Lung (tissue), 11 donors: ENCODE measurements at regions not wholly inside any gene's neighbourhood (a gene's known extent, or its start where the extent isn't known, plus 50 kb on each side); places are given as distances from the start of the nearest gene placed in this dataset.
A peak's percentile ranks its signal among the peaks of the same experiment; 100 is the strongest.
"Not testable (repeated sequence)": the region's sequence is repeated elsewhere in the genome, so short reads cannot be mapped to it uniquely, and the experiment has no call there.

Experiments
- ATAC-seq: fragments of 200-7000 bp; cut with Tn5 transposase; one replicate; pipeline ENCODE4 v1.9.1; 2020; ENCODE audit warnings: moderate number of reproducible peaks; ENCODE audit not compliant: insufficient read depth, low FRiP score
- DNase-seq, 3 donors: peaks; one replicate each; pipeline ENCODE4 v3.0.0-alpha.2; 2013 to 2017
- H3K27ac ChIP-seq, 2 donors: one replicate each; pipeline ENCODE4 v1.5.1; 2013; ENCODE audit warnings: mild to moderate bottlenecking in 2 of 2, moderate library complexity in 2 of 2, control low read depth in 1 of 2, inconsistent platforms in 1 of 2, low read depth in 1 of 2, low read length in 1 of 2
- H3K27me3 ChIP-seq, 3 donors: one replicate each; pipeline ENCODE4 v1.5.1; 2013; ENCODE audit warnings: low read length in 2 of 3; ENCODE audit not compliant: control insufficient read depth in 3 of 3, insufficient read depth in 3 of 3
- H3K36me3 ChIP-seq, 4 donors: one replicate each; pipeline ENCODE4 v1.5.1; 2013; ENCODE audit warnings: low read length in 4 of 4, mild to moderate bottlenecking in 1 of 4, moderate library complexity in 1 of 4; ENCODE audit not compliant: control insufficient read depth in 4 of 4, insufficient read depth in 4 of 4
- H3K4me1 ChIP-seq, 5 donors: one replicate each; pipeline ENCODE4 v1.5.1; 2013; ENCODE audit warnings: low read length in 5 of 5, mild to moderate bottlenecking in 2 of 5, moderate library complexity in 1 of 5; ENCODE audit not compliant: control insufficient read depth in 5 of 5, insufficient read depth in 5 of 5
- H3K4me3 ChIP-seq: one replicate; pipeline ENCODE4 v1.5.1; 2013; ENCODE audit warnings: mild to moderate bottlenecking, control low read depth, moderate library complexity
- H3K9ac ChIP-seq, 2 donors: one replicate each; pipeline ENCODE4 v1.5.1; 2013; ENCODE audit warnings: low read length in 2 of 2, control low read depth in 1 of 2; ENCODE audit not compliant: insufficient read depth in 1 of 2
- H3K9me3 ChIP-seq, 4 donors: one replicate each; pipeline ENCODE4 v1.5.1; 2013; ENCODE audit warnings: low read length in 3 of 4, mild to moderate bottlenecking in 1 of 4, moderate library complexity in 1 of 4; ENCODE audit not compliant: control insufficient read depth in 4 of 4, insufficient read depth in 3 of 4
- CTCF ChIP-seq: IDR thresholded peaks from 2 replicates; pipeline ENCODE4 v1.5.1; 2012; ENCODE audit warnings: mild to moderate bottlenecking; ENCODE audit errors: control extremely low read depth, extremely low read depth
- WGBS, 2 donors: extraction: QIAGEN DNeasy Blood & Tissue Kit; methylation state at CpG; one replicate each; pipeline ENCODE4 v1.1.7; 2013; 5-methylcytosine and 5-hydroxymethylcytosine counted together
- donor health status: control.
- donor health status: control.
- donor health status: Bipolar disorder and iron deficiency.
- donor health status: healthy.
- donor health status: DM: yes; HTN: yes; CAD: no.

DNA sequence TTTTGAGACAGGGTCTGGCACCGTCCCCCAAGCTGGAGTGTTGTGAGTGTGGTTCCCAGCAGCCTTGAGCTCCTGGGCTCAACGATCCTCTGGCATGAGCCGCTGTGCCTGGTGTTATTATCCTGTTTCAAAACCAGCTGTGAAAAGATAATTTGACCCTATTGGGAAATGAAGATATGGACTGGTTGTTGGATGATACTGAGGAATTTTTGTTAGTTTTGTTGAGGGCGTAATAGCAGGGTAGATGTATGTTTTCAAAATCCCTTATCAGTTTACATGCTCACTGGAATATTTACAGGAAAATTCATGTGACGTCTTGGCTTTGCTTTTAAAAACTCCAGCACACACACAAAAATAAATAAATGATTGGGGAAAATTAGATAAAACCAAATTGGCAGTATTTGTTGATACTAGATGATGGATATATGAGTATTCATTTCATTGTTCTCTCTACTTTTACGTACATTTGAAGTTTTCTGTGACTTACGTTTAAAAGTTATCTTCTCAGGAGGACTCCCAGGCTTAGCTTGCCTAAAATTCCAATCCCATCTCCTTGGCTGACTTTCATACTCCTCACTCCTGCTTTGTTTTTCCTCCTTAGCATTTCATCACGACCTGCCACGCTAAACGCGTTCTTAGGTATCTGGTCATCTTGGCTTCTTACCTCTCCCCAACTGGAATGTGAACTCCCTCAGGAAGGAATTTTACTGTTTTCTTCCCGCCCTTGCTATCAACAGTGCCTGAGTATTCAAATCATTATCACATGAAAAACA, 56.8 kb upstream of the TFRC start:
- peak; percentile 26 to 36 (median 34) for DNase-seq
- Histone ChIP-seq H3K27me3 (no peaks in the 10 kb centered on the region), H3K27ac (no peak overlapping the region), H3K4me1 (peaks cover 0 to 9% (median 6%) of the 10 kb centered on the region in 5 donors), H3K9me3 (no peaks in the 10 kb centered on the region), H3K9ac (no peak overlapping the region), H3K4me3 (no peak overlapping the region), H3K36me3 (no peaks in the 10 kb centered on the region)
- no peak for TF ChIP-seq CTCF
- ATAC-seq, result no peak
- 61 to 74% methylated on average over 12 of the region's 12 CpGs for WGBS, 2 donors

DNA sequence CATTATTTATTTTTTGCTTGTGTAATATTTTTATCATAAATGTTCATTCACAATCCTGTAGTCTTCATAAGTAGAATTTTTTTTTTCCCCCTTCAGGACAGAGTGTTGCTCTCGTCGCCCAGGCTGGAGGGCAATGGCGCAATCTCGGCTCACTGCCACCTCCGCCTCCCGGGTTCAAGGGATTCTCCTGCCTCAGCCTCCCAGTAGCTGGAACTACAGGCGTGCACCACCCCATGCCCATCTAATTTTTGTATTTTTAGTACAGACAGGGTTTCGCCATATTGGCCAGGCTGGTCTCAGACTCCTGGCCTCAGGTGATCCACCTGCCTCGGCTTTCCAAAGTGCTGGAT, 54.7 kb upstream of the TFRC start:
- DNase-seq, ATAC-seq: not testable (repeated sequence)

GRCh38 chr3:196135693-196136639, 54.1 kb upstream of the TFRC start:
- peak; percentile 33 to 63 (median 45) for DNase-seq
- ATAC-seq, result peak; percentile 84
- no peak for TF ChIP-seq CTCF
- Histone ChIP-seq H3K36me3 (no peaks in the 10 kb centered on the region), H3K27ac (peak overlapping the region in 1 of 2 donors; percentile 71), H3K27me3 (no peaks in the 10 kb centered on the region), H3K9me3 (no peaks in the 10 kb centered on the region), H3K4me1 (peaks cover 0 to 6% (median 3%) of the 10 kb centered on the region in 5 donors), H3K4me3 (no peak overlapping the region), H3K9ac (no peak overlapping the region)
- WGBS, 2 donors, result 50 to 69% methylated on average over 12 of the region's 12 CpGs

More for the DNA sequence above, 54.7 kb upstream of the TFRC start:
- 73 to 86% methylated on average over 9 of the region's 9 CpGs for WGBS, 2 donors
- H3K4me3 ChIP-seq, H3K4me1 ChIP-seq, H3K9me3 ChIP-seq, H3K27ac ChIP-seq, H3K9ac ChIP-seq, H3K27me3 ChIP-seq, H3K36me3 ChIP-seq: not testable (repeated sequence)

GRCh38 chr3:196134691-196135090, 52.8 kb upstream of the TFRC start:
- ATAC-seq (no peak), DNase-seq (no peak)
- Histone ChIP-seq H3K27ac (no peak overlapping the region), H3K4me3 (no peak overlapping the region), H3K4me1 (peaks cover 0 to 6% (median 3%) of the 10 kb centered on the region in 5 donors), H3K9me3 (no peaks in the 10 kb centered on the region), H3K36me3 (no peaks in the 10 kb centered on the region), H3K27me3 (no peaks in the 10 kb centered on the region), H3K9ac (peak overlapping the region in 1 of 2 donors; percentile 4)
- WGBS, 2 donors, result 81 to 85% methylated on average over 7 of the region's 7 CpGs
- no peak for TF ChIP-seq CTCF

GRCh38 chr3:196133869-196134268, 52.0 kb upstream of the TFRC start:
- ATAC-seq, H3K4me3 ChIP-seq, H3K36me3 ChIP-seq, H3K27me3 ChIP-seq, H3K9ac ChIP-seq, DNase-seq, H3K9me3 ChIP-seq, H3K27ac ChIP-seq, H3K4me1 ChIP-seq: not testable (repeated sequence)
- 96 to 98% methylated on average over 9 of the region's 9 CpGs for WGBS, 2 donors
